ENCODE measurements at regions not wholly inside any gene's neighbourhood (a gene's known extent, or its start where the extent isn't known, plus 50 kb on each side); places are given as distances from the start of the nearest gene placed in this dataset.

DNA sequence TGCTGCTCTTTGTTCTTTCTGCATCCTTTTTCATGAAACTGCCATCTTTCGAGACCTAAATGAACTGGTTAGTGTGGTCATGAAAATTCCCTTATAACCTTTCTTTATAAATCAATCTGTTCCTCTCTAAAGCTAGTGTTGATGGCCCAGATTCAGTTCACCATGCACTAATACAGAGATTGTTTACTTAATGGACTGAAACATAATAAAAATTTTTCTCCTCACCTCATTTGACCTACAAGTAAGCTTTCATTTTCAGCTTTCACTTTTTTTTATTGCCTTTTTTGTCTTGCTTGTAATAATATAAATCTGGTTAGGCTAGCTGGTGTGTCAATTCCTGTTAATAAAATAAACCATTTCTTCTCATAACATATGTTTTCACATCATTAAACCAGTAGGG lies 183.8 kb downstream of the CCDC59 start:
- DNase-seq (ENCODE audit: low spot score): no peak

DNA sequence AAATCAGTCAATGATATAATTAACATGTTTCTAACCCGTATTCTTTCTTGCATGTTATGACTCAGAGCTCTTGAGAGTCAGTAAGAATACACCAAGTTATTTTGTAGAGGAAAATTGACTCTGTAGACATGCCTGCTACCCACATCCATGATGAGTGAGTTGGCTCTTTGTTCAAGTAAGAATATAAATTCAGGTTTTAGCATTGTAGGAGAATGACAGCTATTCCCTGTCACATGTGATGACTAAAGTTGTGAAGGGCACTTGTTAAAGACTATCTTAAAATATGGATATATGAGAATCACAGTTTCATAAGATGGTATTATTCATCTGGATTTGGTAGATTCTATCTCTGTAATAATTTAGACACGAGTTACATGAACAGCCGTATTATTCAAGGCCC lies 209.1 kb downstream of the CCDC59 start:
- DNase-seq (ENCODE audit: low spot score): no peak

DNA sequence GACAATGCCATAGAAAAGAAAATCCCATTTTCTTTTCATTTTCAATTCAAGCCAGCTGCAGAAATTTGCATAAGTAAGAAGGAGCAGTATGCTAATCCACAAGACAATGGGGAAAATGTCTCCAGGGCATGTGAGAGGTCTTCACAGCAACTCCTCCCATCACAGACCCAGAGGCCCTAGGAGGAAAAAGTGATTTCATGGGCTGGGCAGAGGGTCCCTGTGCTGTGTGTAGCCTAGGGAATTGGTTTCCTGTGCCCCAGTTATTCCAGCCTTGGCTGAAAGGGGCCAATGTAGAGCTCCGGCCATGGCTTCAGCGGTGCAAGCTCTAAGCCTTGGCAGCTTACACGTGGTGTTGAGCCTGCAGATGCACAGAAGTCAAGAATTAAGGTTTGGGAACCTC lies 211.4 kb downstream of the CCDC59 start:
- no peak for DNase-seq (ENCODE audit: low spot score)

DNA sequence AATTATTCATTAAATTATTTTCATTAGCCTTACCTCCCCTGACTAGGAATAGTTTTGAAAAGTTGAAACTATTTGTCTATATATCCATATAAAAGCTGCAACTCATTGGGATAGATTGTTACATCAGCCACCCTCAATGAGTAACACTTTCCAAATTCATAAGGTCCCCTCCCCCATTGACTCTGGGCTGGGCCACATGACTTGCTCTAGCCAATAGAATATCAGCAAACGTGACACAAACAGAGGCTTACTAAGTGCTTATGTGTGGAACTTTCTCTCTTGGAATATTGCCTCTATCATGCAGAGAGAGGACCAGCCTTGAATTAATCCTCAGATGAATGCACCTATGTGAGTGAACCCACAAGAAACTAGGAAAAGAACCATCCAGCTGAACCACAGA lies 213.7 kb downstream of the CCDC59 start:
- DNase-seq (ENCODE audit: low spot score): no peak

DNA sequence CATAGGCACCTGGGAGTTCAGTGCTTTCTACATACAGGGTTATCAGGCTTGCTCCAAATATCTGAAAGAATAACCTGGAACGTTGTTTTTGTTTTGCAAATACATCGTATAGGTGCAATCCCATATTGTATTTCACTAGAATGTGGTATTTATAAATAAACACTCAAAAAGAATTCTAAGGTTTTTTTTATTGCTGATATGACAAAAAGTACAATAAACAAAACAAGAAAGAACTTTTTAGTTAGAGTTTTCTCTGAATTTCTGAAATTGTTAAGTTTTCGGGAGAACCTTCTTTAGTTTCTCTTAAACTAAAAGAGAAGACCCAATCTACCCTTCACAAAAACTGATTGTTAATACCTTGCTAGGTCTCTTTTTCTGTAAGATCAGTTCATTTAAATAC lies 225.8 kb downstream of the CCDC59 start:
- DNase-seq (ENCODE audit: low spot score): no peak

DNA sequence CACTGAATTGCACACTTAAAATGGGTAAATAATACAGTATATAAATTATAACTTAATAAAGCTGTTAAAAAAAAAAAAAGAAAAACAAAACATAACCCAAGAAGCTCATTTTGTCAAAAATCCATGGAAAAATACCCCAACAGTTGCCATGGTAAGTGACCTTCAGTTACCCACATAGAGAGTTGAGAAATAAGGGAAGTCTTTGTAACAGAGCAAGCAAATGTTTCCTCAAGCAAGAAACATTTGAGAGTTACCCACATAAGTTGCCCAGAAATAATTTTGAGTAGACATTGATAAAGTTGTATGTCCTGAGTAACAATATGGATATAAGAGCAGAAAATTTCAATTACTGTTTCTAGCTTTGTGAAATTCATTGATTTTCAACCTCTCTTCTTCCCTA lies 227.4 kb downstream of the CCDC59 start:
- no peak for DNase-seq (ENCODE audit: low spot score)

DNA sequence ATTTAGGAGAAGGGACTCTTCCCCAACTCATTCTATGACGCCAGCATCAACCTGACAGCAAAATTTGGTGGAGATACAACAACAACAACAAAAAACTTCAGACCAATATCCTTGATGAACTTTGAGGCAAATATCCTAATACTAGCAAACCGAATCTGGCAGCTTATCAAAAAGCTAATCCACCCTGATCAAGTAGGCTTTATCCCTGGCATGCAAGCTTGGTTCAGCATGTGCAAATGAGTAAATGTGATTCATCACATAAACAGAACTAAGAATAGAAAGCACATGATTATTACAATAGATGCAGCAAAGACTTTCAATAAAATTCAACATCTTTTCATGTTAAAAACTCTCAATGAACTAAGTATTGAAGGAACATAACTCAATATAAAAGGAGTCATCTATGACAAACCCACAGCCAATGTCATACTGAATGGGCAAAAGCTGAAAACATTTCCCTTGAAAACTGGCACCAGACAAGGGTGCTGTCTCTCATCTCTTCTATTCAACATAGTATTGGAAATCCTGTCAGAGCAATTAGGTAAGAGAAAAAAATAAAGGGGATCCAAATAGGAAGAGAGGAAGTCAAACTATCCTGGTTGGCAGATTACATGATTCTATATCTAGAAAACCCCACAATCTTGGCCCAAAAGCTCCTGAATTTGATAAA lies 233.3 kb downstream of the CCDC59 start:
- no peak for DNase-seq (ENCODE audit: low spot score)

DNA sequence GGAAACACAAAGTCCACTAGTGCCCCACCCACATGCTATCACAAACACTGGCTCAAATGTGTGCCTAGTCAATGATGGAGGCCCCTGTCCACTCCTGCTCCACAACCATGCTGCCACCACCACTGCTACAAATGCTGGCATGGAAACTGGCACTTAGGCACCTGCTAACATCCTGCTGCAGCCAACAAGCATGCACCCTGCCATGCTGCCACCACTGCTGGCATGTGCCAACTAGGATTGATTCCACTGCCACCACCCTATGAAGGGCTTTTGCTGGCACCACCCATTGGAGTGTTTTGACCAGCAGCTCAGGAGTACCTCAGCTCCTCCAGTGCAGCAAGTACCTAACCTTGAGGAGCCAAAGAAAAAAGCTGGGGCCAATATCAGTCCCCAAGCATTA lies 236.6 kb downstream of the CCDC59 start:
- no peak for DNase-seq (ENCODE audit: low spot score)

DNA sequence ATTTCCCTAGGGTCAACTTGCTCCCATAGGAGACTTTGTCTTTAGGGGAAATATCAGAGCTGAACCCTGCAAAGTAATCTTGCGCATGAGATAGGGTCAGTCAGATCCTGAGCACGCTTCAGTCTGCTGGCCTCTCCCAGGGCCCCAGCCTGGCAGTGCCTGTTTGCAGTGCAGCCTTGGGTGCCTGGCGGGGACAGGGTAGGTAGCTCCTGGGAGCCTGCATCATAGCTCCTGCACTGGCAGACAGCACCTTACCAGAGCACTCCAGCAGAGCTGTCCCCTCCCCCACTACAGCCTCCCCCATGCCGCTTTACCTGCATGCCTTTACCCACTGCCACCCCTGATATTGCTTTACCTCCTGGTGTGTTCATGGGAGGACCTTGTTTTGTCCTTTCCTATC lies 237.3 kb downstream of the CCDC59 start:
- no peak for DNase-seq (ENCODE audit: low spot score)

DNA sequence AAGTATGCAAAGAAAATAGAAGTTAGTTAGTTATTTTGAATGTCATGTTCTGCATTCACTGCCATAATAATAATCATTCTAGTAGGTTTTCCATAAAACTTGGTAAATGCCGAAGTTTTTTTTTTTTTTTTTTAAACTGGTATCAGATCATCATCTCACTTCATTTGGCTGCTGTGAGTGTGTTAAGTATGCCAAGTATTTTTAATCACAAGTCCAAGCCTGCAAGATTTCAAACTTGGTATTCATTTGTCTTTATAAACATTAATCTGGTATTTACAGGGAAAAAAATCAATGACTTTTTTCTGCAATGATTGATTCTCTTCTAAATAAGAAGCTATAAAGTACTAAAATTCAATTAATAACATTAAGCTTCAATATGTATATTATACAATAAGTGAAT lies 248.9 kb downstream of the CCDC59 start:
- DNase-seq (ENCODE audit: low spot score): no peak

DNA sequence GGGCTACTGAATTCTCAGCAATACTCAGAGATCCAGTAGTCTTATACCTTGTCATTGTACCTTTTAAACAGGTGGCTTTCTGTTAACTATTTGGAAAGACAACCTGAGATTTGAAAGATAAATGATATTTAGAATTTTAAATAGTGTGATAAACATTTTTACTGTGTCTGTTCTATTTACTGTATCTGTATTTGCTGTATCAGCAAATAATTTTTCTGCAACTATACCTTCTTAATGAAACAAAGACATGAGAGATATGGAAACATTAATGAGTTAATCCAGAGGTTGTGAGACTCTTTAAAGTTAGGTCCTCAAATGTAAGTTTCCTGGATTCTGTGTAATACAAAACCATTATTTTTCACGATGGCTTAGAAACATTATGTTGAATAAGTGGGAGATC lies 249.6 kb downstream of the CCDC59 start:
- DNase-seq (ENCODE audit: low spot score): no peak

DNA sequence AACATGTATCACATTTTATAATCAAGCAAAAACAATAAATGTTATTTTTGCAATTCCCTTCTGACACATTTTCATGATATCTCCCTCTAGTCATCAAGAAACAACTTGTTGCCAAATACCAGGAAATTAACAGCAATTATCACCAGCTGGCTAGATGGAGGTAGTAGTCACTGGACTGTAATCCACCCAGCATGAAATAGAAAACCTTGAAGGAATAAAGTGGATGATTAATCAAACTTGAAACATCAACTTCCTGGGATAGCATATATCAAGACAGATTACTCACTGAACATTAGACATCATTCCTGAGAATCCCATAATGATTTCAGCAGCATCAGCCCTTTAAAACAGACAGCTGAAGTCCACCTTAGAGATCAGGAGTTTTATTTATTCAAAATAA lies 259.0 kb downstream of the CCDC59 start:
- no peak for DNase-seq (ENCODE audit: low spot score)

DNA sequence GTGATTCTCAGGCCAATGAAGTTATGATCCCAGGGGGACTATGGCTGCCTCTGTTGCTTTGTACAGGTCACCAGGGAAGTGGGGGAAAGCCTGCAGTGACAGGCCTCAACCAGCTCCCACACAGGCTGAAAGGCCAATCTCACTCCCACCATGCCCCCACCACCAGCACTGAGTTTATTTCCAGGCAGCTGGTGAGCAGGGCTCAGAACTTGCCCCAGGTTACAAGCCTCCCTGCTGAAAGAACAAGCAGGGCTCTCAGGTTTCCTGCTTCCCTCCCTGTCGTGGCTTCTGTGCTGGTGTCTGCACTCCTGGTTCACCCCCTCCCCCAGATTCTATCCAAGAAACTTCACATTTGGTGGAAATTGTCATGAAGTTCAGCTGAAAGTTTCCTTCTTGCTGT lies 260.3 kb downstream of the CCDC59 start:
- DNase-seq (ENCODE audit: low spot score): no peak

DNA sequence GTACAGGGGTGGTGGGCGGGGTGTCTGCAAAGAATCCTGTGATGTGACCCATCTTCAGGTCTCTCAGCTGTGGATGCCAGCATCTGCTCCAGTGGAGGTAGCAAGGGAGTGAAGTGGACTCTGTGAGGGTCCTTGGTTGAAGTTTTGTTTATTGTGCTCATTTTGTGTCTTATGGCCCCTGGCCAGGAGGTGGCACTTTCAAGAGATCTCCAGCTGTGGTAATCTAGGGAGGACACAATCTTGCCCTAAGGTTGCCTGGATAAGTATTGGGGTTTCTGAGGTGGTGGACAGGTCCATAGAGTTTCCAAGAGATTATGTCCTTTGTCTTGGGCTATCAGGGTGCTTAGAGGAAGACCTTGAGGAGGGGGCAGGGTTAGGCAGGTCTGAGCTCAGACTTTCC lies 260.7 kb downstream of the CCDC59 start:
- DNase-seq (ENCODE audit: low spot score): no peak

DNA sequence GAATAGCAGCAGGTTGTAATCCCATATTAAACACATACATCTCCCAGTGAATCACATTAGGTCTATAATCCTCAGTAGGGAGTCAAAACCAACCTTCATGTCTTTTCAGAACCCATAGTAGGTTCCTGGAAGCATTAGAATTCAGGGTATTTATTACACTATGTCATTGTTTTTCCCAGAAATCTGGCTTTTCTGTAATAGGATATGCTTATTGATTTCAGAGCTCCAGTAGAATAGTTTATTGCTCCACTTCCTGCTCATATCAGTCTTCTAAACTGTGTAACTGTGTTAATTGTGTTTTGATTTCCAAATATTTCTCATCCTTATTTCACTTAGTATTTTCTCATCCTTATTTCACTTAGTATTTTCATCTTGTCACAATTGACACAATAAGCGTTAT lies 268.0 kb downstream of the CCDC59 start:
- no peak for DNase-seq (ENCODE audit: low spot score)

DNA sequence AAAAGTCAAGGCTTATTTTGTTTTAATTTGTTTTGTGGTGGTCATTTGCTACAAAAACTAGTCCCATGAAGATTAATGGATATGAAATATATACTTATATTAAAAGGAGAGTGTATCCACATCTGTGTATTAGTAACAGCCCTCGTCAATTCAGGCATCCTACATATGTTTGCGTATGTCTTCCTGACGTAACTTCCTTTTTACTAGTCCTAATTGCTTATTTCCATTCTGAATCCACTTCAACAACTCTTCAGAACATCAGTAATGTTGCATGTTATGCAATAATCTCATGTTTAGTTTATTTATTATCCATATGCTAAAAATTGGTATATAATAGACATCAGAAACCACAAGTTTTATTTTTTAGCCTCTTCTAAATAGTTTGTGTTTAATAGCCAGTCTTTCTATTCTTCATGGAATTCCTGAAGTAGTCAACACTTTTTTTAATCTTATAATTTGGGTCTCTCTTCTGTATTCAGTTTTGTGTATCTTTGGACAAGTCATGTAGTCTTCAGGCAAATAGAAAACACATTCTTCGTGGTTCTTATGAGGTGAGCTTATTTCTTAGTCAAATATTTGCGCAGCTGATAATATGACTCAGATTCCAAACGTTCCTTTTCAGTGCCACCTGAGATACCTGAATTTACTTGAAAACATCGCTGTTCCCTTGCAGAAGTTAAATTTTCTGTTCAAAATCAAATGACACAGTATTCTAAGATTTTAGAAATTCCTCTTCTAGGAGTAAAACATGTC lies 268.6 kb downstream of the CCDC59 start:
- no peak for DNase-seq (ENCODE audit: low spot score)

DNA sequence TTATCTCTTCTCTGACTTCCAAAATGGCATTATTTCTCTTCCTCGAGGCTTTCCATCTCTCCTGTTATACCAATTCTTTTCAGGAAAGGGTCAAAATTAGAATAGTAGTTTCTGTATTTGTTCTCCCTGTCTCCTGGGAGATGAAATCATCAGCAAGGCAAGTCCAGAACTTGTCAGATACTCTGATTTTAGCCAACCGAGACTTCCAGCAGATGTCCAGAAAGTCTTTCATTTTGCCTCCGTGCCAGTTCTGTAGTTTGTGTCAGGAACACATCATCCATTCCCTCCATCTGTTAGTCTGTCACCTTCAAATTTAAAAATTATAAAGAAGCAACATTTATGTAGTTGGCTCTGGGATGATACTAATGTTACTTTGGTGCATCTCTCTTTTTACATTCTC lies 275.7 kb downstream of the CCDC59 start:
- DNase-seq (ENCODE audit: low spot score): no peak

DNA sequence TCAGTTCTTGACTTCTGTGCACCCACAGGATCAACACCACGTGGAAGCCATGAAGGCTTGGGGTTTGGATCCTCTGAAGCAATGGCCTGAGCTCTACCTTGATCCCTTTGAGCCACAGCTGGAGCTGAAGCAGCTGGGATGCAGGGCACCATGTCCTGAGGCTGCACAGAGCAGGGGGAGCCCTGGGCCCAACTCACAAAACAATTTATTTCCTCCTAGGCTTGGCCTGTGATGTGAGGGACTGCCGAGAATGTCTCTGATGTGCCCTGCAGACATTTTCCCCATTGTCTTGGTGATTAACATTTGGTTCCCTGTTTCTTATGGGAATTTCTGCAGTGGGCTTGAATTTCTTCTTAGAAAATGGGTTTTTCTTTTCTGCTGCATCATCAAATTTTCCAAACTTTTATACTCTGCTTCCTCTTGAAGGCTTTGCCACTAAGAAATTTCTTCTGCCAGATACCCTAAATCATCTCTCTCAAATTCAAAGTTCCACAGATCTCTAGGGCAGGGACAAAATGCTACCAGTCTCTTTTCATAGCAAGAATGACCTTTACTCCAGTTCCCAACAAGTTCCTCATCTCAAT lies 288.2 kb downstream of the CCDC59 start:
- no peak for DNase-seq (ENCODE audit: low spot score)

DNA sequence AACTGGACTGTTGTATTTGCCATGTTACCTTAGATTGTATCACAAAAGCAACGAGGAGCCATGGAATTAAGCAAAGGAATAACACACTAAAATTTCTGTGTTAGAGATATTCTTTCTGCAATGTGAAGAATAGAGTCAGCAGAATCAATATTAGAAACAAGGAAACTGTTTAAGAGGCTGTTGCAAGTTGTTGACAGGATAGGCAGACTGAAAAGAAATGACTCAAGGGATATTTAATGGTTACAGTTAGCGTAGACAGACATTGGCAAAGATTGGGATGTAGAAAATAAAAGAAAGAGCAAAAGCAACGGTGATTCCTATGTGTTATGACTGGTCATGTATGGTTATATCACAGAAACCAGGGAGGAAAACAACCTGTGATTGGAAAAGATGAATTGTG lies 299.0 kb upstream of the PPFIA2 start:
- DNase-seq (ENCODE audit: low spot score): no peak

DNA sequence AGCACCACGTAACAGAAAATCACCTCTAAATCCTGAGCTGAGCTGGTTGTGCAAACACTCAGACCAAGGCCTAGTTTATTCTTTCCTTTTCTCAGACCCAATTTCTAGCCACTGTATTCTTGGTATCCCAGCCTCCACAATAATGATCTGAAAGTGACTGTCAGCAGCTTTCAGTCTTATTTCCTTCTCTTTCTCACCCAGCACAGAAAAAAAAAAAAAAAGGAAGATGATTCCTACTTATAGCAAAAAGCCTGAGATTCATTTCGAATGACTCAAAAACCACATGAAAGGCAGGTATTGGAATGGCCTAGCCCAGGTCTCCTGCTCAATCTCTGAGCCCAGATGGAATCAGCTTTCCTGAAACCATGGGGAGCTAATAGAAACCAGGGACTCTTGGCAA lies 298.6 kb upstream of the PPFIA2 start:
- no peak for DNase-seq (ENCODE audit: low spot score)

DNA sequence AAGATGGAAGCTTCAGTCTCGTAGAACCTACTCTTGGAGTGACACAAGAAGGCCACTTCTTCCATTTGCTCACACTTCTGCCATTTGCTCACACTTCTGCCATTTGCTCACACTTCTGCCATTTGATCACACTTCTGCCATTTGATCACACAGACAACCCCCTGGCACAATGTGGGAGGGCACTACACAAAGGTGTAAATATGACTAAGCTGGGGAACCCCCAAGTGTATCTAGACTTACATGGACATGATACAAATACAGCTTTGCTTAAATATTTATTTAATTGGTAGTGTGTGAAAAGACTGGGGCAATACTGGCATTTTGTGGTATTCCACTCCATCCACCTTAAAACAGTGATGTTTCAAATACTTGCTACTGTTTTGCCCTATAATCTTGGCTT lies 296.2 kb upstream of the PPFIA2 start:
- no peak for DNase-seq (ENCODE audit: low spot score)

DNA sequence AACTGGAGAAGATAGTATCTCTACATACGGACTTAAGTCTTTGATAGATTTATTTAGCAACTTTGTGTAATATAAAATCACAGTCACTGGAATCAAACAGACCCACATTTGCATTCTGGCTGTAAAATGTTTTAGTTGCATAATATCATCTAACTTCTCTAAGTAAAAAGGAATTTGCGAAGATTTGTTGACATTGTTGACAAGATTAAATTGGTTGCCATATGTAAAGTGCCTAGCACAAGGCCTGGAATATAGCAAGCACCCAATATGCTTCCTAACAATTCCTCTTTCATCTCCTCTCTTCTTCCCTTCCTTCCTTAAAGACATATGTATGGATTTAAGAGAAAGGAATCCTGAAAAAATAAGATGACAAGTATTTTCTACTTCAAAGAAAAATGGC lies 295.4 kb upstream of the PPFIA2 start:
- no peak for DNase-seq (ENCODE audit: low spot score)

DNA sequence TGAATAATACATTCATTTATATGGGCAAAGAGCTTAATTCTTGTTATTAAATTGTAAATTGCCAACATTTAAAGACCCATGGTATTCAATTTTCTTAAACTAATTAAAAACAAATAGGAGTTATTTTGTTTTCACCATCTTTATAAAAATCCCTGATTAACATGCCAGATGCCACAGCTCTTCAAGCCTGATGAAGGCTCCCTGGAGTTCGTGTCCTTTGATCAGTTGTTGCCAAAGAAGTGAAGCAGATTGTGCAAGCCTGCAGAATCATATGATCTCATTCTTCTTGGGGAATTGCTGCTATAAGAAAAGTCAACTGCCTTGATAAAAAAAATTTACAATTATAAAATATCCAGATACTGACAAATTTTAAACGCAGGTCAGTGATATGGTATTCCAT lies 288.3 kb upstream of the PPFIA2 start:
- peak; percentile 32 for DNase-seq (ENCODE audit: low spot score)

Measured in D341Med (cell line).